ENCODE measurements at regions not wholly inside any gene's neighbourhood (a gene's known extent, or its start where the extent isn't known, plus 50 kb on each side); places are given as distances from the start of the nearest gene placed in this dataset.
A peak's percentile ranks its signal among the peaks of the same experiment; 100 is the strongest.

GRCh38 chr9:80554301-80554700 is 982.5 kb downstream of the TLE4 start:
- Histone ChIP-seq H3K23ac (ENCODE audit: low read length in 2 of 2) (no peak overlapping the region), H3K4me2 (ENCODE audit: low read length, poor library complexity, severe bottlenecking) (no peak overlapping the region)
- 31% methylated on average over 2 of the region's 3 CpGs for WGBS

GRCh38 chr9:80552931-80553330 is 981.2 kb downstream of the TLE4 start:
- Histone ChIP-seq H2BK5ac (ENCODE audit: low read depth, low read length, poor library complexity, severe bottlenecking) (no peak overlapping the region), H2BK15ac (ENCODE audit: low read depth, poor library complexity, severe bottlenecking) (no peak overlapping the region), H3K4me1 (ENCODE audit: control insufficient read depth, insufficient read depth, low read depth, low read length) (no peaks in the 10 kb centered on the region), H3K4ac (ENCODE audit: low read depth in 1 of 2, low read length in 2 of 2) (no peak overlapping the region), H3K4me2 (ENCODE audit: low read length, poor library complexity, severe bottlenecking) (no peak overlapping the region), H4K8ac (ENCODE audit: low read length) (no peak overlapping the region), H2BK12ac (ENCODE audit: low read length in 2 of 2) (no peak overlapping the region), H3K9ac (ENCODE audit: low read length) (no peak overlapping the region), H3K23ac (ENCODE audit: low read length in 2 of 2) (no peak overlapping the region), H3K14ac (ENCODE audit: low read length in 2 of 2) (no peak overlapping the region), H3K79me1 (replicated peaks; ENCODE audit: low read length, poor library complexity, severe bottlenecking) (no peaks in the 10 kb centered on the region), H3K4me3 (ENCODE audit: insufficient read depth in 1 of 2, low read depth in 1 of 2, low read length in 2 of 2) (no peak overlapping the region), H3K27me3 (ENCODE audit: control insufficient read depth in 1 of 2, insufficient read depth in 1 of 2, low read length in 2 of 2) (no peaks in the 10 kb centered on the region), H2AFZ (ENCODE audit: low read depth, low read length) (no peak overlapping the region), H3K36me3 (ENCODE audit: control insufficient read depth in 1 of 2, insufficient read depth in 2 of 2, low read depth in 1 of 2, low read length in 2 of 2) (no peaks in the 10 kb centered on the region), H3K27ac (ENCODE audit: low read length, poor library complexity, severe bottlenecking) (no peak overlapping the region), H4K91ac (ENCODE audit: low read length) (no peak overlapping the region), H3K18ac (ENCODE audit: low read depth in 1 of 2, low read length in 2 of 2) (no peak overlapping the region), H3K9me3 (ENCODE audit: control insufficient read depth, low read length) (no peaks in the 10 kb centered on the region), H2BK120ac (ENCODE audit: low read depth, low read length) (no peak overlapping the region), H2AK5ac (ENCODE audit: low read length, severe bottlenecking) (no peak overlapping the region)
- peak; percentile 71 for DNase-seq
- 20% methylated on average over 6 of the region's 6 CpGs for WGBS

More at GRCh38 chr9:80554301-80554700, 982.5 kb downstream of the TLE4 start:
- Histone ChIP-seq H3K9me3 (ENCODE audit: control insufficient read depth, low read length) (no peaks in the 10 kb centered on the region), H4K91ac (ENCODE audit: low read length) (no peak overlapping the region), H3K18ac (ENCODE audit: low read depth in 1 of 2, low read length in 2 of 2) (no peak overlapping the region), H2BK15ac (ENCODE audit: low read depth, poor library complexity, severe bottlenecking) (no peak overlapping the region), H3K4me1 (ENCODE audit: control insufficient read depth, insufficient read depth, low read depth, low read length) (no peaks in the 10 kb centered on the region), H3K4me3 (ENCODE audit: insufficient read depth in 1 of 2, low read depth in 1 of 2, low read length in 2 of 2) (no peak overlapping the region), H2AFZ (ENCODE audit: low read depth, low read length) (no peak overlapping the region), H4K8ac (ENCODE audit: low read length) (no peak overlapping the region), H2AK5ac (ENCODE audit: low read length, severe bottlenecking) (no peak overlapping the region), H3K14ac (ENCODE audit: low read length in 2 of 2) (no peak overlapping the region), H3K27ac (ENCODE audit: low read length, poor library complexity, severe bottlenecking) (no peak overlapping the region), H2BK12ac (ENCODE audit: low read length in 2 of 2) (no peak overlapping the region), H3K27me3 (ENCODE audit: control insufficient read depth in 1 of 2, insufficient read depth in 1 of 2, low read length in 2 of 2) (no peaks in the 10 kb centered on the region), H2BK120ac (ENCODE audit: low read depth, low read length) (no peak overlapping the region), H3K4ac (ENCODE audit: low read depth in 1 of 2, low read length in 2 of 2) (no peak overlapping the region), H3K79me1 (replicated peaks; ENCODE audit: low read length, poor library complexity, severe bottlenecking) (no peaks in the 10 kb centered on the region), H3K36me3 (ENCODE audit: control insufficient read depth in 1 of 2, insufficient read depth in 2 of 2, low read depth in 1 of 2, low read length in 2 of 2) (no peaks in the 10 kb centered on the region), H3K9ac (ENCODE audit: low read length) (no peak overlapping the region), H2BK5ac (ENCODE audit: low read depth, low read length, poor library complexity, severe bottlenecking) (no peak overlapping the region)
- no peak for DNase-seq

- H2BK12ac ChIP-seq (ENCODE audit: low read length in 2 of 2) = no peak overlapping the region
Observed at GRCh38 chr9:80550181-80550580, 978.4 kb downstream of the TLE4 start.

GRCh38 chr9:80547613-80548012 is 975.8 kb downstream of the TLE4 start:
- no peak for DNase-seq
- Histone ChIP-seq H2BK120ac (ENCODE audit: low read depth, low read length) (no peak overlapping the region), H3K14ac (ENCODE audit: low read length in 2 of 2) (no peak overlapping the region), H3K4me3 (ENCODE audit: insufficient read depth in 1 of 2, low read depth in 1 of 2, low read length in 2 of 2) (no peak overlapping the region), H3K79me1 (replicated peaks; ENCODE audit: low read length, poor library complexity, severe bottlenecking) (no peaks in the 10 kb centered on the region), H4K8ac (ENCODE audit: low read length) (no peak overlapping the region), H2BK12ac (ENCODE audit: low read length in 2 of 2) (no peak overlapping the region), H2BK15ac (ENCODE audit: low read depth, poor library complexity, severe bottlenecking) (no peak overlapping the region), H3K9me3 (ENCODE audit: control insufficient read depth, low read length) (peaks cover 6% of the 10 kb centered on the region), H3K27ac (ENCODE audit: low read length, poor library complexity, severe bottlenecking) (no peak overlapping the region), H2AK5ac (ENCODE audit: low read length, severe bottlenecking) (no peak overlapping the region), H3K4ac (ENCODE audit: low read depth in 1 of 2, low read length in 2 of 2) (no peak overlapping the region), H3K4me1 (ENCODE audit: control insufficient read depth, insufficient read depth, low read depth, low read length) (no peaks in the 10 kb centered on the region), H4K91ac (ENCODE audit: low read length) (no peak overlapping the region), H3K4me2 (ENCODE audit: low read length, poor library complexity, severe bottlenecking) (no peak overlapping the region), H3K36me3 (ENCODE audit: control insufficient read depth in 1 of 2, insufficient read depth in 2 of 2, low read depth in 1 of 2, low read length in 2 of 2) (no peaks in the 10 kb centered on the region), H3K9ac (ENCODE audit: low read length) (no peak overlapping the region), H2BK5ac (ENCODE audit: low read depth, low read length, poor library complexity, severe bottlenecking) (no peak overlapping the region), H3K23ac (ENCODE audit: low read length in 2 of 2) (no peak overlapping the region), H3K18ac (ENCODE audit: low read depth in 1 of 2, low read length in 2 of 2) (no peak overlapping the region), H3K27me3 (ENCODE audit: control insufficient read depth in 1 of 2, insufficient read depth in 1 of 2, low read length in 2 of 2) (no peaks in the 10 kb centered on the region), H2AFZ (ENCODE audit: low read depth, low read length) (no peak overlapping the region)
- 74% methylated on average over 4 of the region's 4 CpGs for WGBS

More at GRCh38 chr9:80550181-80550580, 978.4 kb downstream of the TLE4 start:
- no peak overlapping the region for H3K9ac ChIP-seq (ENCODE audit: low read length)
- no peak overlapping the region for H2BK120ac ChIP-seq (ENCODE audit: low read depth, low read length)
- no peak overlapping the region for H3K14ac ChIP-seq (ENCODE audit: low read length in 2 of 2)
- H2BK15ac ChIP-seq (ENCODE audit: low read depth, poor library complexity, severe bottlenecking) = no peak overlapping the region
- no peaks in the 10 kb centered on the region for H3K27me3 ChIP-seq (ENCODE audit: control insufficient read depth in 1 of 2, insufficient read depth in 1 of 2, low read length in 2 of 2)
- no peak overlapping the region for H3K27ac ChIP-seq (ENCODE audit: low read length, poor library complexity, severe bottlenecking)
- H2AFZ ChIP-seq (ENCODE audit: low read depth, low read length) = no peak overlapping the region
- no peaks in the 10 kb centered on the region for H3K36me3 ChIP-seq (ENCODE audit: control insufficient read depth in 1 of 2, insufficient read depth in 2 of 2, low read depth in 1 of 2, low read length in 2 of 2)
- H3K4me3 ChIP-seq (ENCODE audit: insufficient read depth in 1 of 2, low read depth in 1 of 2, low read length in 2 of 2) = no peak overlapping the region
- H3K4me1 ChIP-seq (ENCODE audit: control insufficient read depth, insufficient read depth, low read depth, low read length) = no peaks in the 10 kb centered on the region
- no peaks in the 10 kb centered on the region for H3K79me1 ChIP-seq (replicated peaks; ENCODE audit: low read length, poor library complexity, severe bottlenecking)
- H2BK5ac ChIP-seq (ENCODE audit: low read depth, low read length, poor library complexity, severe bottlenecking) = no peak overlapping the region
- H3K4ac ChIP-seq (ENCODE audit: low read depth in 1 of 2, low read length in 2 of 2) = no peak overlapping the region
- no peak overlapping the region for H4K91ac ChIP-seq (ENCODE audit: low read length)
- no peak for DNase-seq
- no peaks in the 10 kb centered on the region for H3K9me3 ChIP-seq (ENCODE audit: control insufficient read depth, low read length)
- no peak overlapping the region for H3K18ac ChIP-seq (ENCODE audit: low read depth in 1 of 2, low read length in 2 of 2)
- H4K8ac ChIP-seq (ENCODE audit: low read length) = no peak overlapping the region
- H3K23ac ChIP-seq (ENCODE audit: low read length in 2 of 2) = no peak overlapping the region
- no peak overlapping the region for H3K4me2 ChIP-seq (ENCODE audit: low read length, poor library complexity, severe bottlenecking)
- H2AK5ac ChIP-seq (ENCODE audit: low read length, severe bottlenecking) = no peak overlapping the region

Data from mesenchymal stem cell (in vitro differentiated cells and primary cell).